ENCODE measurements at regions not wholly inside any gene's neighbourhood (a gene's known extent, or its start where the extent isn't known, plus 50 kb on each side); places are given as distances from the start of the nearest gene placed in this dataset.

GRCh38 chr2:62287899-62288880 is 92.3 kb downstream of the B3GNT2 start:
- TF ChIP-seq CTCF (IDR thresholded peaks at IDR 0.05; ENCODE audit: low read length): no peak
- TF ChIP-seq EZH2phosphoT487 (IDR thresholded peaks at IDR 0.05; ENCODE audit: low read length): no peak
- TF ChIP-seq EZH2 (optimal IDR thresholded peaks at IDR 0.05; ENCODE audit: low read depth, low read length): no peak

Measured in MM.1S (cell line).